HuH-7 (cell line): ENCODE measurements at regions not wholly inside any gene's neighbourhood (a gene's known extent, or its start where the extent isn't known, plus 50 kb on each side); places are given as distances from the start of the nearest gene placed in this dataset.
"Not testable (repeated sequence)": the region's sequence is repeated elsewhere in the genome, so short reads cannot be mapped to it uniquely, and the experiment has no call there.

Source experiments
- DNase-seq: peaks from one replicate; pipeline ENCODE4 v3.0.0; 2011; ENCODE audit warnings: low spot score

- no peak for DNase-seq
Observed at GRCh38 chr4:123600987-123601904, 204.7 kb downstream of the SPRY1 start.

- DNase-seq: no peak
Observed at GRCh38 chr4:123602007-123602406, 205.4 kb downstream of the SPRY1 start.

- no peak for DNase-seq
Observed at GRCh38 chr4:123603165-123603564, 206.6 kb downstream of the SPRY1 start.

GRCh38 chr4:123605797-123606196, 209.2 kb downstream of the SPRY1 start:
- DNase-seq: not testable (repeated sequence)

GRCh38 chr4:123606336-123606735, 209.7 kb downstream of the SPRY1 start:
- no peak for DNase-seq

- DNase-seq: no peak
Observed at GRCh38 chr4:123606946-123607542, 210.4 kb downstream of the SPRY1 start.

- no peak for DNase-seq
Observed at GRCh38 chr4:123609829-123610228, 213.2 kb downstream of the SPRY1 start.

- no peak for DNase-seq
Observed at GRCh38 chr4:123613586-123614344, 217.2 kb downstream of the SPRY1 start.

GRCh38 chr4:123615901-123616300, 219.3 kb downstream of the SPRY1 start:
- no peak for DNase-seq

GRCh38 chr4:123616951-123617461, 220.4 kb downstream of the SPRY1 start:
- DNase-seq: no peak

GRCh38 chr4:123617791-123618190, 221.2 kb downstream of the SPRY1 start:
- no peak for DNase-seq

- DNase-seq: no peak
Observed at GRCh38 chr4:123618606-123619005, 222.0 kb downstream of the SPRY1 start.

GRCh38 chr4:123619326-123619725, 222.7 kb downstream of the SPRY1 start:
- no peak for DNase-seq

GRCh38 chr4:123619895-123620294, 223.3 kb downstream of the SPRY1 start:
- no peak for DNase-seq

- DNase-seq: no peak
Observed at GRCh38 chr4:123621072-123621705, 224.6 kb downstream of the SPRY1 start.

GRCh38 chr4:123622572-123622971, 226.0 kb downstream of the SPRY1 start:
- DNase-seq: no peak

GRCh38 chr4:123623611-123624010, 227.0 kb downstream of the SPRY1 start:
- DNase-seq: no peak

GRCh38 chr4:123624959-123625358, 228.4 kb downstream of the SPRY1 start:
- DNase-seq: no peak

GRCh38 chr4:123628288-123628687, 231.7 kb downstream of the SPRY1 start:
- DNase-seq: no peak

GRCh38 chr4:123631786-123632692, 235.4 kb downstream of the SPRY1 start:
- no peak for DNase-seq

- no peak for DNase-seq
Observed at GRCh38 chr4:123632693-123633030, 236.1 kb downstream of the SPRY1 start.
